ENCODE measurements at regions not wholly inside any gene's neighbourhood (a gene's known extent, or its start where the extent isn't known, plus 50 kb on each side); places are given as distances from the start of the nearest gene placed in this dataset.

- no peaks in the 10 kb centered on the region for H3K36me3 ChIP-seq
- H3K4me3 ChIP-seq = no peak overlapping the region
- no peaks in the 10 kb centered on the region for H3K27me3 ChIP-seq
- no peaks in the 10 kb centered on the region for H3K4me1 ChIP-seq
- no peak overlapping the region for H3K27ac ChIP-seq
- intact Hi-C loops (cut with DNase I; ENCODE audit: low total_unique reads) = no loop called here
- no peak for DNase-seq
- no peaks in the 10 kb centered on the region for H3K9me3 ChIP-seq
- TF ChIP-seq POLR2A (IDR thresholded peaks at IDR 0.05) (no peak), CTCF (IDR thresholded peaks at IDR 0.05) (no peak)
Observed at GRCh38 chr2:221851531-221852045, 279.5 kb upstream of the EPHA4 start.

GRCh38 chr2:221850076-221850475 is 278.0 kb upstream of the EPHA4 start:
- Histone ChIP-seq H3K27ac (no peak overlapping the region), H3K4me1 (no peaks in the 10 kb centered on the region), H3K9me3 (no peaks in the 10 kb centered on the region), H3K4me3 (no peak overlapping the region), H3K36me3 (no peaks in the 10 kb centered on the region), H3K27me3 (no peaks in the 10 kb centered on the region)
- intact Hi-C loops (cut with DNase I; ENCODE audit: low total_unique reads) = no loop called here
- DNase-seq = no peak
- TF ChIP-seq CTCF (IDR thresholded peaks at IDR 0.05) = no peak
- no peak for TF ChIP-seq POLR2A (IDR thresholded peaks at IDR 0.05)

- TF ChIP-seq POLR2A (IDR thresholded peaks at IDR 0.05) (no peak), CTCF (IDR thresholded peaks at IDR 0.05) (no peak)
- intact Hi-C loops (cut with DNase I; ENCODE audit: low total_unique reads) = no loop called here
Observed at GRCh38 chr2:221848286-221848685, 276.2 kb upstream of the EPHA4 start.

GRCh38 chr2:221845021-221845365 is 272.9 kb upstream of the EPHA4 start:
- TF ChIP-seq CTCF (IDR thresholded peaks at IDR 0.05) = no peak
- Histone ChIP-seq H3K27me3 (no peaks in the 10 kb centered on the region), H3K4me1 (no peaks in the 10 kb centered on the region), H3K36me3 (no peaks in the 10 kb centered on the region), H3K9me3 (no peaks in the 10 kb centered on the region), H3K4me3 (no peak overlapping the region), H3K27ac (peak overlapping the region in 1 of 2 donors; percentile 36)
- intact Hi-C loops (cut with DNase I; ENCODE audit: low total_unique reads) = no loop called here
- DNase-seq = no peak

More at GRCh38 chr2:221848286-221848685, 276.2 kb upstream of the EPHA4 start:
- no peaks in the 10 kb centered on the region for H3K27me3 ChIP-seq
- H3K4me1 ChIP-seq = no peaks in the 10 kb centered on the region
- no peaks in the 10 kb centered on the region for H3K36me3 ChIP-seq
- DNase-seq = no peak
- H3K4me3 ChIP-seq = no peak overlapping the region
- no peaks in the 10 kb centered on the region for H3K9me3 ChIP-seq
- no peak overlapping the region for H3K27ac ChIP-seq

- TF ChIP-seq POLR2A (IDR thresholded peaks at IDR 0.05) (no peak), CTCF (IDR thresholded peaks at IDR 0.05) (no peak)
- intact Hi-C loops (cut with DNase I; ENCODE audit: low total_unique reads) = no loop called here
- Histone ChIP-seq H3K9me3 (no peaks in the 10 kb centered on the region), H3K4me3 (no peak overlapping the region), H3K27ac (peak overlapping the region in 1 of 2 donors; percentile 36), H3K36me3 (no peaks in the 10 kb centered on the region), H3K4me1 (no peaks in the 10 kb centered on the region), H3K27me3 (no peaks in the 10 kb centered on the region)
- no peak for DNase-seq
Observed at GRCh38 chr2:221844212-221845020, 272.3 kb upstream of the EPHA4 start.

Measured in uterus (tissue), 3 donors.